PFSK-1 (cell line): ENCODE measurements at regions not wholly inside any gene's neighbourhood (a gene's known extent, or its start where the extent isn't known, plus 50 kb on each side); places are given as distances from the start of the nearest gene placed in this dataset.

Experiments
- FOXP2 ChIP-seq: optimal IDR thresholded peaks from 2 replicates; pipeline ENCODE3; 2011; ENCODE audit warnings: borderline replicate concordance, control low read depth, inconsistent platforms; ENCODE audit not compliant: insufficient read depth; ENCODE audit errors: extremely low read length, extremely low read depth
- POLR2AphosphoS5 ChIP-seq: IDR thresholded peaks from 2 replicates; pipeline ENCODE4 v1.6.1; 2012; ENCODE audit warnings: low read depth, mild to moderate bottlenecking, control low read depth, low read length, moderate library complexity
- REST ChIP-seq, 2 experiments: IDR thresholded peaks; 2 replicates each; pipeline versions ENCODE4 v1.6.1 to v1.8.0; 2011 to 2012; ENCODE audit warnings: low read depth in 2 of 2, low read length in 2 of 2, control low read depth in 1 of 2, inconsistent platforms in 1 of 2, mild to moderate bottlenecking in 1 of 2, moderate library complexity in 1 of 2; ENCODE audit not compliant: insufficient read depth in 1 of 2
- SIN3A ChIP-seq: IDR thresholded peaks from 2 replicates; pipeline ENCODE4 v1.6.1; 2012; ENCODE audit warnings: mild to moderate bottlenecking, low read length, moderate library complexity, borderline replicate concordance; ENCODE audit not compliant: insufficient read depth
- TAF1 ChIP-seq: IDR thresholded peaks from 2 replicates; pipeline ENCODE4 v1.6.1; 2012; ENCODE audit warnings: low read length, control low read depth, borderline replicate concordance; ENCODE audit not compliant: insufficient read depth

GRCh38 chr2:153134725-153135124, 343.8 kb downstream of the RPRM start:
- no peak for TF ChIP-seq FOXP2
- no peak for TF ChIP-seq REST (IDR thresholded peaks at IDR 0.05; ENCODE audit: insufficient read depth in 1 of 2, low read depth in 2 of 2, low read length in 2 of 2)
- TF ChIP-seq SIN3A = no peak
- TF ChIP-seq POLR2AphosphoS5 = no peak
- TF ChIP-seq TAF1 = no peak

- no peak for TF ChIP-seq TAF1
- no peak for TF ChIP-seq REST (IDR thresholded peaks at IDR 0.05; ENCODE audit: insufficient read depth in 1 of 2, low read depth in 2 of 2, low read length in 2 of 2)
- no peak for TF ChIP-seq FOXP2
Measured at GRCh38 chr2:153133716-153134115, 344.8 kb downstream of the RPRM start.

GRCh38 chr2:153132418-153132817, 346.1 kb downstream of the RPRM start:
- TF ChIP-seq REST (IDR thresholded peaks at IDR 0.05; ENCODE audit: insufficient read depth in 1 of 2, low read depth in 2 of 2, low read length in 2 of 2) = no peak
- TF ChIP-seq FOXP2 = no peak

- TF ChIP-seq TAF1 = no peak
- TF ChIP-seq FOXP2 = no peak
- TF ChIP-seq POLR2AphosphoS5 = no peak
- TF ChIP-seq REST (IDR thresholded peaks at IDR 0.05; ENCODE audit: insufficient read depth in 1 of 2, low read depth in 2 of 2, low read length in 2 of 2) = no peak
- no peak for TF ChIP-seq SIN3A
Measured at GRCh38 chr2:153115141-153115540, 363.4 kb downstream of the RPRM start.

GRCh38 chr2:153110486-153110885, 368.1 kb downstream of the RPRM start:
- TF ChIP-seq REST (IDR thresholded peaks at IDR 0.05; ENCODE audit: insufficient read depth in 1 of 2, low read depth in 2 of 2, low read length in 2 of 2) = no peak
